Hindlimb muscle (tissue), 1 donor: ENCODE measurements at regions not wholly inside any gene's neighbourhood (a gene's known extent, or its start where the extent isn't known, plus 50 kb on each side); places are given as distances from the start of the nearest gene placed in this dataset.
"Not testable (repeated sequence)": the region's sequence is repeated elsewhere in the genome, so short reads cannot be mapped to it uniquely, and the experiment has no call there.

ENCODE experiments used
- DNase-seq: peaks from one replicate; pipeline ENCODE4 v3.0.0-alpha.2; 2013

DNA sequence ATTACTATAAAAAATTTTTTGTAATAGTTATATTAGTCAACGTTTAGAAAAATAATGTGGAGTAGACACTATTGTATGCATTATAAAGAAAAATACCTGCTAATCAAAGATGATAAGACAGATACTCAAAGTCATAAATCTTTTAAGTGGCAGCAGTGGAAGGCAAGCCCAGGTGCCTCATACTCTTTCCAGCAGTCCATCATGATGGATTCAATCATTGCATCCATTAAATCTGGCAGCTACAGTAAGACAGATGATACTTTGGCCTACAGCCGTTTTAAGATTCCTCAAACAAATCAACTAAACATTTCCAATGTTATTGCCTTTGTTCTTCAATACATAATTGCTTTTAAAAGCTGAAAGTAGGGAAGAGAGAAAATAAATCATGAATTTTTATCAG is 1392.9 kb upstream of the NUDT12 start:
- DNase-seq = no peak

DNA sequence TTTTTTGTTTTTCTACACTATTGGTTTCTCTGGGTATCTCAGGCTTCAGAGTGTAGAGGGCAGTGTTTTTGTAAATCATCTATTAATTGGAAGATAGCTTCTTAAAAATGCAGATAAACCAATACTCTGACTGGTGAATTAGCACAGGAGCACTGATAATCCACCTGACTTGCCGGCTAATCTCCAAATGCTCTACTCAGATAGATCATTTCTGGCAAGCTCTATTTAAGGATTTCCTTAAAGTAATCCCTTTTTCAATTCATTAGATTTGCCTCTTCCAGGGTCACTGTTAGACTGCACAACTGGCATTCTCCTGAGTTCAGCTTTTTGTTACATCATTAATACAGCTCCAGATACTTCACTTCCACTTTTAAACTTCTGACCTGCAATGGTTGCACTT is 1390.3 kb upstream of the NUDT12 start:
- DNase-seq = no peak

DNA sequence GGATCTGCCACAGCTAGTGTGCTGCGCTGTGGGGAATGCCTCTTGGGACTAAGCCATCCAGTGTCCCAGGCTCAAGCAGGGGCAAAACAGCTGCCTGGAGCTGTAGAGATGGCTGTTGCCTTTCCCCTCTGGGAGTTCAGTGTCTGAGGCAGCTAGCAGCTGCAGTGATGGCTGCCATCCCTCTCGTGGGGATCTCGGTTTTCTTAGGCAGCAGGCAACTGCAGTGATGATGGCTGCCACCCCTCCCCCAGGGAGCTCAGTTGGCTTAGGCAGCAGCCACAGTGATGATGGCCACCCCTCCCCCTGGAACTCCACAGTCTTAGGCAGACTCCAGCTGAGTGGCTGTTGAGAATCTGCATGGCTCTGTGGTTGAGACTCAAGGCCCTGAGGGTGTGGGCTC is 1389.2 kb upstream of the NUDT12 start:
- no peak for DNase-seq

DNA sequence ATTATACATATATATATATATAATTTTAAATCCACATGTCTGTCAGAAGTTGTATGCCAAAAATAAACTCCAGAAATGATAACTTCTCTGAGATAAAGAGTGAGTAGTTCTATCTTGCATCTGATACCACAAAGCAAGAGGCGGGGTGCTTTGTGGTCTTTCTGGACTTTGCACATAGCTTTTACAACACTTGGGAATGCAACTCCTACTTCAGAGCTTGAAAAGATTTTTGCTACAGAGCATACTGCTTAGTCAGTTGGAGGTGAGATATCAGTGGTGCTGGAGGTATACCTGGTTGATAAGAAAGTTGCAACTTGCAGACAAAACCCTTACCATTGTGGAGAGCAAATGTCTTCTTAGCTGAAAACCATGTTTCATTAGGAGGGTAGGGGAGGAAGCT is 1384.5 kb upstream of the NUDT12 start:
- no peak for DNase-seq

DNA sequence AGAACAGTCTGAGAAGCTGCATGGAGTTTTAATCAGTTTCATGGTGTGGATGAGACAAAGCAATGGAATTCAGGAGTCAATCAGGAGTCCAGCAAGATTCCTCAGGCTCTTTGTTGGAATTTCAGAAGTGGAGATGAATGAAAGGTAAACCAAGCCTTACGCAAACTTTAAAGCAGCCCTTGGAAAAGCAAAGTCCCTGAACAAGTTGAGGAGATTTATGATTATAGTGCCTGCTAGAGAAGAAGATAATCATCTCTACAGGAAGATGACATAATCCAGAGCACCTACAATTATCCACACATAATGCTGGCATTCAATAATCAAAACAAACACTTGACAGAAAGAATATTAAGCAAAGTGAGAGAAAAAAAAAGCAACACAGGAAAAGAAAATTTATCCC is 1380.1 kb upstream of the NUDT12 start:
- DNase-seq = no peak

GRCh38 chr5:104941030-104941645 is 1378.5 kb upstream of the NUDT12 start:
- no peak for DNase-seq

GRCh38 chr5:104937598-104937997 is 1375.0 kb upstream of the NUDT12 start:
- no peak for DNase-seq

DNA sequence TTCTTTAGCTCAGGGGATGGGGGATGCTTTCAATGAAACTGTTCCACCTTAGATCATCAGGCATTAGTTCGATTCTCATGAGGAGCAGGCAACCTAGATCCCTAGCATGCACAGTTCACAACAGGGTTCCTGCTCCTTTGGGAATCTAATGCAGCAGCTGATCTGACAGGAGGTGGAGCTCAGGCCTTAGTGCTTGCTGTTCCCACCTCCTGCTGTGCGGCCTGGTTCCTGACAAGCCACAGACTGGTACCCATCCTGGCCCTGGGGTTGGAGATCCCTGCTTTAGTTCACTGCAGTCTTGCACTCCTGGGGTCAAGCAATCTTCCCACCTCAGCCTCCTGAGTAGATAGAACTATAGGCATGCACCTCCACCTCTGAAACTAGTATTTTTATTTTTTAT is 1369.8 kb upstream of the NUDT12 start:
- no peak for DNase-seq

GRCh38 chr5:104928906-104929520 is 1366.4 kb upstream of the NUDT12 start:
- no peak for DNase-seq

GRCh38 chr5:104915226-104915625 is 1352.6 kb upstream of the NUDT12 start:
- no peak for DNase-seq

DNA sequence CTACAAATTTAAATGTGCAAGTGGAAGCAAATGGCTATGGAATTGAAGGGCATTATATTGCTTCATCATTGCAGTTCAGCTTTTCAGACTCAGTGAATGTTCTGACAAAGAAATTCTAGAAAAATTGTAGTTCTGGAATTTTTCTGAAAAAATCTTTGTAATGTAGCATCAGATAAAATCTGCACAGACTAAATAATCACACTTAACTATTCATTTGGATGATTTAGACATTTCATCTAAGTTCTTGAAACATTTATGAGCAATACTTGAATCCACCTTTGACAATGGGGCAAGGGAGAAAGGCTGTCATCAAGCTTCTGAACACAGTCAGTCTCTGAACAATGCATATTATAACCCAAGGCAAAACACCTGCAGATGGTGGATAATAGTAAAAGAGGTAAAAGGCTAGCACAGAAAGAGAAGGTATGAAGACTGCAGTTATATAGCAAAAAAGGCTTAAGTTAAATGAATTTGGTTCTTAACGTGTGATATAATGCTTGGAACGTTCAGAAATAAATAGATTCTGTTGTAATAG is 1352.0 kb upstream of the NUDT12 start:
- no peak for DNase-seq

- no peak for DNase-seq
These were observed 1351.3 kb upstream of the NUDT12 start for GRCh38 chr5:104913841-104914281.

- DNase-seq = no peak
These were observed 1347.2 kb upstream of the NUDT12 start for GRCh38 chr5:104909803-104910202.

GRCh38 chr5:104904561-104904960 is 1342.0 kb upstream of the NUDT12 start:
- DNase-seq = no peak

DNA sequence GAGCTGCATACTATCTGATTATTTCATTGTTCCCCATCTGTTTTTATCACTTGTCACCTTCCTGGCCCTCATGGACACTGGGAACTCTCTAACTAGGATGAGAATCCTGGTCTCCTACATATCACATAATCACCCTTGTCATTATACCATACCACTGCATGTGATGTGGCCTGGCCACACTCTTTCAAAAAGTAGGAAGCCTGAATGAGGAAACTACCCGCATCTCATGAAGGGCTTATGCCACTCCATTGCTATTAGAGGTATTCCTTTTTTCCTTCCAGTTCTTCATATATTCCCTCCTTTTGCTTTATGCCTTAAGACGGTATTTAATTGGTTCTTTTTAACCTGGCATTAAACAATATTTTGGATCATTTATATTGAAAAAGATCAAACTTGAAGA is 1341.4 kb upstream of the NUDT12 start:
- no peak for DNase-seq

- no peak for DNase-seq
These were observed 1329.0 kb upstream of the NUDT12 start for GRCh38 chr5:104891596-104891995.

DNA sequence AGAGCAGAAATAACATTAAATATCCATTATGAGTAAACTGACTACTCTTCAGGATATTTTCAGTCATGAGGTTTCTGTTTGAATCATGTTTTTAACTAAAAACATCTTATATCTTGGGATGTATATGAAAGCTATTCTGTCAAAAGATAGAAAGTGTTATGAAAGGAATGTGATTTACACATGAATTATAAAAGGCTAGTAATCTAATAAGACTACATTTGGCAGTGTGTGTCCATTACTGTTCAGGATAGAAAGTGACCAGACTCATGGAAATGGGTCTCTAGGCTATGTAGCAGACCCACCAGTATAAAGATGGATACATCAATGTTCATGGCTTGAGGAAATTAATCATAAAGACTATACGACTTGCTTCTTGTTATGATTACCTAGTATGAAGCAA is 1328.2 kb upstream of the NUDT12 start:
- DNase-seq = no peak

DNA sequence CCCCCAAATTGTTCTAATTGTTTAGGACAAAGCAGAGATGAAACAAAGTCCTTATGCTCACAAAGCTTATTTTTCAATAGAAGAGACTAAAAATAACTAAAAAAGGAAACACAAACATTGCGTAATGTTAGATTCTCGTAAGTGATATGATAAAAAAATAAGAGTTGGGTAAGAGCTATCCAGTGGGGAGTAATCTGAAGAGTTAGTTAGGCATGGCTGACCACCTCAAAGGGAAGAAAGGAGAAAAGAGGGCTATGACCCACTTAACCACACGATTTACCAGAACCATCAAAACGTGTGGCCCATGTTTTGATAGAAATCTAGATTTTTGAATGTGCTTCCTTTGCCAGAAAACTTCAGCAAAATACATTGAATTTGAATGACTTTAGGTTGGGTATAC is 1296.8 kb upstream of the NUDT12 start:
- DNase-seq = no peak

GRCh38 chr5:104852099-104852498 is 1289.5 kb upstream of the NUDT12 start:
- not testable (repeated sequence) for DNase-seq

GRCh38 chr5:104845541-104845940 is 1283.0 kb upstream of the NUDT12 start:
- no peak for DNase-seq

GRCh38 chr5:104843822-104844221 is 1281.2 kb upstream of the NUDT12 start:
- no peak for DNase-seq

DNA sequence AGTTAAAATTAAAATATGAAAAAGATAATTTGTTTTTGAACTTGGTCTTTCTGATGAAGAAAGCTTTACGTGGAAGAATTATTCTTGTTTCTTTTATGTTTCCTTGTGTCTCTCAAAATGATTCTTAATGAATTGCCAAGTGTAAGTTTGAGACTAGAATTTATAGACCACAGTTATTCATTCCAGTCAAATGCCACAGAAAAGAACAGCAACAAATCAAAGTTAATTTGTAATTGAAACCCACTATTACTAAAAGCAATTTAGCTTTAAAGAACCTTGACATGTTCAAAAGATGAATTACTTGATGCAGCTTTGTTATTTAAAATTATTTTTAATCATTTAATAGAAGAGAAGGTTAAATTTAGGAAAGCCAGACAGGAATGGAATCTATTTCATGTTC is 1277.7 kb upstream of the NUDT12 start:
- DNase-seq = no peak

DNA sequence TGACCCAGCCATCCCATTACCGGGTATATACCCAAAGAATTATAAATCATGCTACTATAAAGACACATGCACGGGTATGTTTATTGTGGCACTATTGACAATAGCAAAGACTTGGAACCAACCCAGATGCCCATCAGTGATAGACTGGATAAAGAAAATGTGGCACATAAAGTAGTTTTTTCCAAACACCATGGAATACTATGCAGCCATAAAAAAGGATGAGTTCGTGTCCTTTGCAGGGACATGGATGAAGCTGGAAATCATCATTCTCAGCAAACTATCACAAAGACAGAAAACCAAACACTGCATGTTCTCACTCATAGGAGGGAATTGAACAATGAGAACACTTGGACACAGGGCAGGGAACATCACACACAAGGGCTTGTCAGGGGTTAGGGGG is 1268.9 kb upstream of the NUDT12 start:
- DNase-seq = not testable (repeated sequence)

DNA sequence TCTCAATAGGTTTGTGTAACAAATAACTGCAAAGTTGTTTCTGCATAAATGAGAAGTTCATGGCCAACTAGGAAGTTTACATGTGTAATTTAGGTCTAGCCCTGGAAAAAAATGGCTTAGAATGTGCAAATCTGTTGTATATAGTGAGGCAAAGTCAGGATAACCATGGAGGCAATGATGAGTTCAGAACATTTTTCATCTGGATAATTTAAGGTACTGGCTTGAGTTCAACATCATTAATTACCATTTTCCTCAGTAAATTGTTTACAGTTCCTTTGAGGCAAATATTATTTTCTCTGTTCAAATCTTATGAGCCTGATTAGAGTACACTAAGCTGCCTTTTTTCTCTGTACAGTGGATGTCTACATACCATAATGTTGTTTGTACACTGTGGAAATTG is 1259.0 kb upstream of the NUDT12 start:
- DNase-seq = no peak

DNA sequence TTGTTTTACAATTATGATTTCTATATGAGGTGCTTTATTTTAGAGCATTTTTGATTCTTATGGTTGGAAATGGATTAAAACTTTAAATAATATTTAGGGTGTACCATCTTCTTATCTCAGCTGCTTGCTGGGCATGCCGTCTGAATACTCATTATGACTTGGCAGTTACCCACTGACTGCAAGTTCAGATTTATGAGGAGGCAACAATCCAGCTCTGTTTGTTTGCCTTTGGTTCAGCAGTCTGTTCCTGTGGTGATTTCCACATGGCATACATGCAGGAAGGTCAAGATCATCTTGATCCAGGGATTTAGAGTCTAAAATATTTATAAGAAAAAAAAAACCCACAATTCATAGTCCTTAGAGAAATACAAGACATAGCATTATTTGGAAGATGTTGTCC is 1254.5 kb upstream of the NUDT12 start:
- no peak for DNase-seq
